ENCODE measurements at regions not wholly inside any gene's neighbourhood (a gene's known extent, or its start where the extent isn't known, plus 50 kb on each side); places are given as distances from the start of the nearest gene placed in this dataset.
A peak's percentile ranks its signal among the peaks of the same experiment; 100 is the strongest.

DNA sequence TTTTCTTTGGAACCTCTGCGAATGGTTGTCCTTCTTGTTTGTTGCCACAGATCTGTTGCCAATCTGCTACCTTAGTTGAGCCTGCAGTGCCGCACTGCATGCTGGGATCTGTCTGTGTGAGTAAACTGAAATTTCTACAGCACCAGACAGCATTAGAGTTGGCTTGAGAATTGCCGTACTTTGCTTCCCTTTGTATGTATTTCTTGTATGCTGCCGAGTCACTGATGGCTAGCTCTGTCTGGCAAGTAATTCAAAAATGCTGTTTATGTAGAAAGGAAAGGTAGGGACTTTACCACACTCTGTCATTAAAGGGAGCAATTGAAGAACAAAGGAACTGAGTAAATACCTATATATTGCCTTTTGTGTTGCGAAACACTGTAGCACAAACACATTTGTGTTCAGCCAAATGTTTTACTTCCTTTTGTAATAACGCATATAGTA is 857.4 kb downstream of the USP25 start:
- TF ChIP-seq, protein P1, sequence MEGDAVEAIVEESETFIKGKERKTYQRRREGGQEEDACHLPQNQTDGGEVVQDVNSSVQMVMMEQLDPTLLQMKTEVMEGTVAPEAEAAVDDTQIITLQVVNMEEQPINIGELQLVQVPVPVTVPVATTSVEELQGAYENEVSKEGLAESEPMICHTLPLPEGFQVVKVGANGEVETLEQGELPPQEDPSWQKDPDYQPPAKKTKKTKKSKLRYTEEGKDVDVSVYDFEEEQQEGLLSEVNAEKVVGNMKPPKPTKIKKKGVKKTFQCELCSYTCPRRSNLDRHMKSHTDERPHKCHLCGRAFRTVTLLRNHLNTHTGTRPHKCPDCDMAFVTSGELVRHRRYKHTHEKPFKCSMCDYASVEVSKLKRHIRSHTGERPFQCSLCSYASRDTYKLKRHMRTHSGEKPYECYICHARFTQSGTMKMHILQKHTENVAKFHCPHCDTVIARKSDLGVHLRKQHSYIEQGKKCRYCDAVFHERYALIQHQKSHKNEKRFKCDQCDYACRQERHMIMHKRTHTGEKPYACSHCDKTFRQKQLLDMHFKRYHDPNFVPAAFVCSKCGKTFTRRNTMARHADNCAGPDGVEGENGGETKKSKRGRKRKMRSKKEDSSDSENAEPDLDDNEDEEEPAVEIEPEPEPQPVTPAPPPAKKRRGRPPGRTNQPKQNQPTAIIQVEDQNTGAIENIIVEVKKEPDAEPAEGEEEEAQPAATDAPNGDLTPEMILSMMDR (IDR thresholded peaks at IDR 0.05): no peak
- TF ChIP-seq POLR2A (IDR thresholded peaks at IDR 0.05): no peak
- peak in 1 of 2 donors; percentile 35 for TF ChIP-seq EP300 (IDR thresholded peaks at IDR 0.05)
